CD14-positive monocyte (primary cell): ENCODE measurements at regions not wholly inside any gene's neighbourhood (a gene's known extent, or its start where the extent isn't known, plus 50 kb on each side); places are given as distances from the start of the nearest gene placed in this dataset.

Experiments used
- DNase-seq, 3 donors: peaks; one replicate each; pipeline ENCODE4 v3.0.0-alpha.2; 2011 to 2022
- H2AFZ ChIP-seq: 2 replicates; pipeline ENCODE4 v1.6.0; 2012; ENCODE audit warnings: mild to moderate bottlenecking, low read depth, low read length, inconsistent platforms; ENCODE audit not compliant: insufficient read depth, poor library complexity, severe bottlenecking
- H3K27ac ChIP-seq, 2 donors: 1 replicate in 1 of 2; 2 replicates in 1 of 2; pipeline ENCODE4 v1.5.1; 2012 to 2013; ENCODE audit warnings: low read length in 2 of 2, control low read depth in 1 of 2, inconsistent platforms in 1 of 2, low read depth in 1 of 2, mild to moderate bottlenecking in 1 of 2
- H3K27me3 ChIP-seq, 2 donors: one replicate each; pipeline versions ENCODE4 v1.6.0 to v1.6.1; 2011 to 2013; ENCODE audit warnings: low read length in 2 of 2; ENCODE audit not compliant: control insufficient read depth in 2 of 2, insufficient read depth in 2 of 2
- H3K36me3 ChIP-seq, 2 donors: replicated peaks in 1 of 2; 1 replicate in 1 of 2; 2 replicates in 1 of 2; pipeline versions ENCODE4 v1.5.1 to v1.6.1; 2012 to 2013; ENCODE audit warnings: low read length in 2 of 2, control low read depth in 1 of 2, inconsistent platforms in 1 of 2, mild to moderate bottlenecking in 1 of 2; ENCODE audit not compliant: insufficient read depth in 2 of 2, control insufficient read depth in 1 of 2
- H3K4me1 ChIP-seq, 2 donors: 1 replicate in 1 of 2; 2 replicates in 1 of 2; pipeline versions ENCODE4 v1.5.1 to v1.6.1; 2012 to 2013; ENCODE audit warnings: low read length in 2 of 2, control low read depth in 1 of 2, inconsistent platforms in 1 of 2, mild to moderate bottlenecking in 1 of 2, moderate library complexity in 1 of 2; ENCODE audit not compliant: insufficient read depth in 2 of 2, control insufficient read depth in 1 of 2
- H3K4me2 ChIP-seq: replicated peaks from 2 replicates; pipeline ENCODE3; 2012; ENCODE audit warnings: low read length, moderate library complexity, mild to moderate bottlenecking; ENCODE audit not compliant: poor library complexity, severe bottlenecking; ENCODE audit errors: extremely low read depth
- H3K4me3 ChIP-seq, 3 experiments: fragments of 200-600 bp in 1 of 3; sonication (generic) in 1 of 3; replicated peaks in 1 of 3; 1 replicate in 2 of 3; 2 replicates in 1 of 3; pipeline ENCODE4 v1.5.1; 2011 to 2013; ENCODE audit warnings: low read length in 3 of 3, mild to moderate bottlenecking in 3 of 3, control low read depth in 2 of 3, low read depth in 2 of 3, inconsistent platforms in 1 of 3, moderate library complexity in 1 of 3
- H3K79me2 ChIP-seq: 2 replicates; pipeline ENCODE4 v1.6.0; 2012; ENCODE audit warnings: mild to moderate bottlenecking, control low read depth, inconsistent platforms, low read length, moderate library complexity; ENCODE audit not compliant: insufficient read depth
- H3K9ac ChIP-seq: 2 replicates; pipeline ENCODE4 v1.6.0; 2017; ENCODE audit warnings: low read length, mild to moderate bottlenecking; ENCODE audit not compliant: insufficient read depth, poor library complexity, severe bottlenecking
- H3K9me3 ChIP-seq, 2 donors: replicated peaks in 1 of 2; 1 replicate in 1 of 2; 2 replicates in 1 of 2; pipeline versions ENCODE4 v1.5.1 to v1.6.1; 2012 to 2013; ENCODE audit warnings: low read length in 2 of 2, control low read depth in 1 of 2; ENCODE audit not compliant: control insufficient read depth in 1 of 2, insufficient read depth in 1 of 2
- H4K20me1 ChIP-seq: 2 replicates; pipeline ENCODE4 v1.6.0; 2012; ENCODE audit warnings: mild to moderate bottlenecking, low read length, control low read depth, moderate library complexity; ENCODE audit not compliant: insufficient read depth
- H3K27ac Mint-ChIP-seq, 7 donors: one replicate each; pipeline ENCODE4 v1.8.0; 2020; ENCODE audit warnings: mild to moderate bottlenecking in 7 of 7, mixed read lengths in 7 of 7, moderate library complexity in 6 of 7, inconsistent platforms in 2 of 7
- H3K27me3 Mint-ChIP-seq, 3 donors: one replicate each; pipeline ENCODE4 v1.8.0; 2021 to 2022; ENCODE audit warnings: low read depth in 3 of 3, mild to moderate bottlenecking in 3 of 3, mixed read lengths in 3 of 3, moderate library complexity in 3 of 3, inconsistent platforms in 1 of 3
- H3K36me3 Mint-ChIP-seq, 2 donors: one replicate each; pipeline ENCODE4 v1.8.0; 2020; ENCODE audit warnings: mixed read lengths in 2 of 2, inconsistent platforms in 1 of 2, mild to moderate bottlenecking in 1 of 2
- H3K4me1 Mint-ChIP-seq: one replicate; pipeline ENCODE4 v1.8.0; 2020; ENCODE audit warnings: mild to moderate bottlenecking, mixed read lengths
- H3K4me3 Mint-ChIP-seq, 2 donors: one replicate each; pipeline ENCODE4 v1.8.0; 2020; ENCODE audit warnings: mild to moderate bottlenecking in 2 of 2, mixed read lengths in 2 of 2, moderate library complexity in 1 of 2
- H3K9me3 Mint-ChIP-seq, 7 donors: one replicate each; pipeline ENCODE4 v1.8.0; 2020 to 2022; ENCODE audit warnings: mixed read lengths in 7 of 7, mild to moderate bottlenecking in 6 of 7, moderate library complexity in 6 of 7, inconsistent platforms in 2 of 7
- CTCF ChIP-seq: fragments of 200-600 bp; IDR thresholded peaks from one replicate; pipeline ENCODE4 v1.8.0; 2022; ENCODE audit warnings: antibody characterized with exemption, mild to moderate bottlenecking
- WGBS: methylation state at CpG from one replicate; pipeline ENCODE4 v1.1.5; 2013; ENCODE audit warnings: missing lambda C conversion rate; ENCODE audit not compliant: insufficient coverage; 5-methylcytosine and 5-hydroxymethylcytosine counted together
- intact Hi-C, 2 donors: fragments of 100-400 bp; cut with micrococcal nuclease; formaldehyde crosslinking; loops; one replicate each; pipeline versions ENCODE4 v1.15.0 to v1.15.1; 2023

GRCh38 chr11:69394869-69395246, 86.6 kb upstream of the LINC01488 start:
- H3K4me2 ChIP-seq = peak overlapping the region; percentile 10
- 10% methylated on average over 2 of the region's 7 CpGs for WGBS
- Mint-ChIP-seq H3K27ac (no peak overlapping the region), H3K4me3 (peak overlapping the region in 1 of 2 donors; percentile 63), H3K9me3 (peaks cover 0 to 1% (median 0%) of the 10 kb centered on the region in 7 donors), H3K4me1 (peaks cover 21% of the 10 kb centered on the region), H3K36me3 (no peaks in the 10 kb centered on the region), H3K27me3 (peaks cover 3 to 8% (median 6%) of the 10 kb centered on the region in 3 donors)
- no peaks in the 10 kb centered on the region for H4K20me1 ChIP-seq
- no peaks in the 10 kb centered on the region for H3K27me3 ChIP-seq
- TF ChIP-seq CTCF = no peak
- DNase-seq = no peak
- H3K27ac ChIP-seq = no peak overlapping the region
- H3K79me2 ChIP-seq = no peaks in the 10 kb centered on the region
- peaks cover 0 to under 1% of the 10 kb centered on the region in 2 donors for H3K9me3 ChIP-seq
- intact Hi-C loops = no loop called here
- peaks cover 8 to 12% of the 10 kb centered on the region in 2 donors for H3K4me1 ChIP-seq
- H3K36me3 ChIP-seq = no peaks in the 10 kb centered on the region
- H3K4me3 ChIP-seq = no peak overlapping the region
- peak overlapping the region; percentile 21 for H2AFZ ChIP-seq
- peak overlapping the region; percentile 43 for H3K9ac ChIP-seq

GRCh38 chr11:69395287-69395686, 86.2 kb upstream of the LINC01488 start:
- WGBS = 93% methylated on average over 4 of the region's 8 CpGs
- H3K9me3 Mint-ChIP-seq = peaks cover 0 to 2% (median 0%) of the 10 kb centered on the region in 7 donors
- Histone ChIP-seq H3K27me3 (no peaks in the 10 kb centered on the region), H3K27ac (no peak overlapping the region), H4K20me1 (no peaks in the 10 kb centered on the region), H2AFZ (no peak overlapping the region), H3K36me3 (no peaks in the 10 kb centered on the region), H3K9ac (no peak overlapping the region), H3K4me2 (no peak overlapping the region), H3K79me2 (no peaks in the 10 kb centered on the region), H3K9me3 (peaks cover 0 to 5% of the 10 kb centered on the region in 2 donors), H3K4me3 (no peak overlapping the region), H3K4me1 (peaks cover 8 to 12% of the 10 kb centered on the region in 2 donors)
- H3K4me3 Mint-ChIP-seq = peak overlapping the region in 1 of 2 donors; percentile 63
- H3K36me3 Mint-ChIP-seq = no peaks in the 10 kb centered on the region
- peaks cover 23% of the 10 kb centered on the region for H3K4me1 Mint-ChIP-seq
- intact Hi-C loops = no loop called here
- peaks cover 3 to 8% (median 6%) of the 10 kb centered on the region in 3 donors for H3K27me3 Mint-ChIP-seq
- TF ChIP-seq CTCF = no peak
- no peak for DNase-seq
- H3K27ac Mint-ChIP-seq = no peak overlapping the region
